Heart left ventricle (tissue), 13 donors: ENCODE measurements at regions not wholly inside any gene's neighbourhood (a gene's known extent, or its start where the extent isn't known, plus 50 kb on each side); places are given as distances from the start of the nearest gene placed in this dataset.

Source experiments
- POLR2A ChIP-seq, 2 donors: fragments of 450-650 bp; IDR thresholded peaks; one replicate each; pipeline ENCODE4 v1.6.1; 2017; ENCODE audit warnings: antibody characterized with exemption in 2 of 2, mild to moderate bottlenecking in 2 of 2, moderate library complexity in 2 of 2
- TF ChIP-seq, protein P1 (sequence below), 12 donors: fragments of 200-600 bp; sonication (generic) in 4 of 12; IDR thresholded peaks; one replicate each; pipeline versions ENCODE4 v1.5.0 to v1.8.0; 2018 to 2022; ENCODE audit warnings: antibody characterized with exemption in 12 of 12, mild to moderate bottlenecking in 5 of 12
- donor health status: ischemic (EF 13 %, LVEDD 7.1; RV severe dilation, severe dysfunction).
- donor health status: DM: no; HTN: yes; CAD: no.
- donor health status: DM: no; HTN: no; CAD: no.
- donor health status: ischemic (EF 25% LVEDD 6.9; RV normal size, moderate dysfunction).
- donor health status: ischemic (EF 25% LVEDD 5.7; RV mildly dilated, moderate dysfunction).
- donor health status: ischemic (EF 35%, LVEDD 5.7; RV mildly dilated, moderate dysfunction).
- donor health status: nonischemic (EF 11% LVEDD 7.7; RV severe dilation, severe dysfunction).
- donor health status: DM: yes; HTN: yes; CAD: no.
- donor health status: PGD.
- donor health status: ischemic (EF 29% LVEDD 5.4; RV normal size, mild dysfunction).
- donor health status: nonischemic (EF 23%, LVEDD 6.1; RV moderate dilation, normal function).

DNA sequence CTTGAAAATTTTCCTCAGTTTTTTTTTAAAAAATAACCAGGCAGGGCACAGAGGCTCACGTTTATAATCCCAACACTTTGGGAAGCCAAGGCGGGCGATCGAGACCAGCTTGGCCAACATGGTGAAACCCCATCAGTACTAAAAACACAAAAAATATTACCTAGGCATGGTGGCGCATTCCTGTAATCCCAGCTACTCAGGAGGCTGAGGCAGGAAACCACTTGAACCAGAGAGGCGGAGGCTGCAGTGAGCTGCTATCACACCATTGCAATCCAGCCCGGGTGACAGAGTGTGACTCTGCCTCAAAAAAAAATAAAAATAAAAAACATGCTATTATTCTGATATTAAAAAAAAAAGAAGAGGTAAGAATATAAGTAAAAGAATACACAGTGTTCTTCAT is 191.0 kb downstream of the ZEB2 start:
- TF ChIP-seq, protein P1, sequence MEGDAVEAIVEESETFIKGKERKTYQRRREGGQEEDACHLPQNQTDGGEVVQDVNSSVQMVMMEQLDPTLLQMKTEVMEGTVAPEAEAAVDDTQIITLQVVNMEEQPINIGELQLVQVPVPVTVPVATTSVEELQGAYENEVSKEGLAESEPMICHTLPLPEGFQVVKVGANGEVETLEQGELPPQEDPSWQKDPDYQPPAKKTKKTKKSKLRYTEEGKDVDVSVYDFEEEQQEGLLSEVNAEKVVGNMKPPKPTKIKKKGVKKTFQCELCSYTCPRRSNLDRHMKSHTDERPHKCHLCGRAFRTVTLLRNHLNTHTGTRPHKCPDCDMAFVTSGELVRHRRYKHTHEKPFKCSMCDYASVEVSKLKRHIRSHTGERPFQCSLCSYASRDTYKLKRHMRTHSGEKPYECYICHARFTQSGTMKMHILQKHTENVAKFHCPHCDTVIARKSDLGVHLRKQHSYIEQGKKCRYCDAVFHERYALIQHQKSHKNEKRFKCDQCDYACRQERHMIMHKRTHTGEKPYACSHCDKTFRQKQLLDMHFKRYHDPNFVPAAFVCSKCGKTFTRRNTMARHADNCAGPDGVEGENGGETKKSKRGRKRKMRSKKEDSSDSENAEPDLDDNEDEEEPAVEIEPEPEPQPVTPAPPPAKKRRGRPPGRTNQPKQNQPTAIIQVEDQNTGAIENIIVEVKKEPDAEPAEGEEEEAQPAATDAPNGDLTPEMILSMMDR (IDR thresholded peaks at IDR 0.05) = no peak
- no peak for TF ChIP-seq POLR2A (IDR thresholded peaks at IDR 0.05)
